Prostate gland (tissue), 2 donors: ENCODE measurements at regions not wholly inside any gene's neighbourhood (a gene's known extent, or its start where the extent isn't known, plus 50 kb on each side); places are given as distances from the start of the nearest gene placed in this dataset.

Experiments used
- DNase-seq: peaks from one replicate; pipeline ENCODE4 v3.0.0-alpha.2; 2019; ENCODE audit warnings: low spot score
- H3K27ac ChIP-seq, 2 donors: fragments of 200-600 bp; sonication (generic); 2 replicates each; pipeline ENCODE4 v1.5.1; 2017 to 2019
- H3K27me3 ChIP-seq: fragments of 200-600 bp; sonication (generic); replicated peaks from 2 replicates; pipeline ENCODE4 v1.5.1; 2019; ENCODE audit not compliant: insufficient read depth
- H3K36me3 ChIP-seq, 2 donors: fragments of 200-600 bp; sonication (generic); 1 replicate in 1 of 2; 2 replicates in 1 of 2; pipeline versions ENCODE4 v1.5.1 to v1.8.1; 2017 to 2019
- H3K4me1 ChIP-seq: fragments of 200-600 bp; sonication (generic); replicated peaks from 2 replicates; pipeline ENCODE4 v1.5.1; 2019
- H3K4me3 ChIP-seq, 2 donors: fragments of 200-600 bp; sonication (generic); 2 replicates each; pipeline ENCODE4 v1.5.1; 2017 to 2019
- H3K9me3 ChIP-seq: fragments of 200-600 bp; sonication (generic); 2 replicates; pipeline ENCODE4 v1.5.1; 2017
- CTCF ChIP-seq, 4 experiments: fragments of 200-600 bp in 2 of 4; fragments of 450-650 bp in 2 of 4; sonication (generic) in 2 of 4; IDR thresholded peaks; 1 replicate in 3 of 4; 2 replicates in 1 of 4; pipeline ENCODE4 v1.5.1; 2016 to 2019; ENCODE audit warnings: antibody characterized with exemption in 4 of 4, mild to moderate bottlenecking in 2 of 4, moderate library complexity in 2 of 4
- POLR2A ChIP-seq: fragments of 450-650 bp; IDR thresholded peaks from one replicate; pipeline ENCODE4 v1.6.1; 2016; ENCODE audit warnings: antibody characterized with exemption, mild to moderate bottlenecking
- POLR2AphosphoS5 ChIP-seq: sonication (generic); formaldehyde crosslinking; IDR thresholded peaks from one replicate; pipeline ENCODE4 v1.6.1; 2017; ENCODE audit warnings: antibody characterized with exemption
- WGBS: methylation state at CpG from one replicate; pipeline ENCODE4 v1.1.5; 2018; 5-methylcytosine and 5-hydroxymethylcytosine counted together
- intact Hi-C: fragments of 100-400 bp; cut with DNase I; formaldehyde crosslinking; loops from one replicate; pipeline ENCODE4 v1.14.2; 2022
- small RNA-seq, 2 donors: library from RNA; depleted of rRNA; stranded (forward); fragments of <200 nt; gene quantifications; one replicate each; pipeline ENCODE3, GENCODE V24; 2016

- peaks cover 0 to 3% of the 10 kb centered on the region in 2 donors for H3K36me3 ChIP-seq
- H3K9me3 ChIP-seq = no peaks in the 10 kb centered on the region
- 70% methylated on average over 4 of the region's 4 CpGs for WGBS
- intact Hi-C loops = no loop called here
- H3K27ac ChIP-seq = no peak overlapping the region
- no peak overlapping the region for H3K4me3 ChIP-seq
- H3K4me1 ChIP-seq = no peaks in the 10 kb centered on the region
- no peaks in the 10 kb centered on the region for H3K27me3 ChIP-seq
- TF ChIP-seq POLR2AphosphoS5 (no peak), POLR2A (no peak), CTCF (IDR thresholded peaks at IDR 0.05) (no peak)
- no peak for DNase-seq
Observed at GRCh38 chr11:17138562-17138961, 61.1 kb upstream of the RPS13 start.

GRCh38 chr11:17135916-17136683, 58.6 kb upstream of the RPS13 start:
- DNase-seq = no peak
- Histone ChIP-seq H3K27ac (no peak overlapping the region), H3K27me3 (no peaks in the 10 kb centered on the region), H3K9me3 (no peaks in the 10 kb centered on the region), H3K36me3 (peaks cover 0 to 3% of the 10 kb centered on the region in 2 donors), H3K4me1 (no peaks in the 10 kb centered on the region), H3K4me3 (no peak overlapping the region)
- no peak for TF ChIP-seq CTCF (IDR thresholded peaks at IDR 0.05)
- WGBS = 93% methylated on average over 3 of the region's 3 CpGs
- intact Hi-C loops = no loop called here

- TF ChIP-seq POLR2AphosphoS5 (no peak), POLR2A (no peak), CTCF (IDR thresholded peaks at IDR 0.05) (no peak)
- intact Hi-C loops = no loop called here
- Histone ChIP-seq H3K4me1 (no peaks in the 10 kb centered on the region), H3K27ac (no peak overlapping the region), H3K36me3 (peaks cover 0 to 3% of the 10 kb centered on the region in 2 donors), H3K27me3 (no peaks in the 10 kb centered on the region), H3K9me3 (no peaks in the 10 kb centered on the region), H3K4me3 (no peak overlapping the region)
- DNase-seq = no peak
Observed at GRCh38 chr11:17132654-17133053, 55.2 kb upstream of the RPS13 start.

- Histone ChIP-seq H3K27ac (no peak overlapping the region), H3K27me3 (no peaks in the 10 kb centered on the region), H3K4me1 (no peaks in the 10 kb centered on the region), H3K4me3 (no peak overlapping the region), H3K36me3 (no peaks in the 10 kb centered on the region), H3K9me3 (no peaks in the 10 kb centered on the region)
- 84% methylated on average over 3 of the region's 3 CpGs for WGBS
- intact Hi-C loops = no loop called here
- no peak for TF ChIP-seq POLR2AphosphoS5
- TF ChIP-seq POLR2A = no peak
- no peak for TF ChIP-seq CTCF (IDR thresholded peaks at IDR 0.05)
- no peak for DNase-seq
Observed at GRCh38 chr11:17129003-17129402, 51.5 kb upstream of the RPS13 start.

Small RNAs in the stretch of these regions (small RNA-seq; reads per million reads assigned to genes)
- 0 reads per million in 2 donors for gene AC126389.1
